GM19395 (cell line): ENCODE measurements at regions not wholly inside any gene's neighbourhood (a gene's known extent, or its start where the extent isn't known, plus 50 kb on each side); places are given as distances from the start of the nearest gene placed in this dataset.

Experiments used
- ATAC-seq: cut with Tn5 transposase; IDR thresholded peaks from one replicate; pipeline ENCODE4 v1.9.1; 2021; ENCODE audit warnings: mild to moderate bottlenecking, moderate library complexity; ENCODE audit not compliant: unreplicated experiment

- no peak for ATAC-seq
Measured at GRCh38 chr7:155138204-155138603, 68.1 kb downstream of the HTR5A start.

DNA sequence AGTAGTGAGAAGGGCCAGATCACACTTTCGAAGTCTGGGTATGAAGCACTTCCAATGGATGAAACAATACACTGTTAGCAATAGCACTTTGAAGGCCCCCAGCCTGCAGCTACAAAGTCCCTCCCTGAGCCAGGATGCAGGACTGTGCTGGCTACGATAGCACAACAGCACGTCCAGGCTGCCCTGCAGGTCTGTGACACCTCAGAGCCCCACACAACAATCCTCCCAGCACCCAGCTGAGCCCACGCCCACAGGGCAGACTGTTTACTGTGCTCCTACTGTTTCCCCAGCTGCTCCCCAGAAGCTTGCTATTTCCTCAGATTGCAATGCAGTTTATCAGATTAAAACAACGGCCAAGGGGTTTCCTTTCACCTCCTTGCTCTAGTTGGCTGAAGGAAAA, 71.4 kb downstream of the HTR5A start:
- no peak for ATAC-seq

- no peak for ATAC-seq
Measured at GRCh38 chr7:155143381-155143780, 73.3 kb downstream of the HTR5A start.

DNA sequence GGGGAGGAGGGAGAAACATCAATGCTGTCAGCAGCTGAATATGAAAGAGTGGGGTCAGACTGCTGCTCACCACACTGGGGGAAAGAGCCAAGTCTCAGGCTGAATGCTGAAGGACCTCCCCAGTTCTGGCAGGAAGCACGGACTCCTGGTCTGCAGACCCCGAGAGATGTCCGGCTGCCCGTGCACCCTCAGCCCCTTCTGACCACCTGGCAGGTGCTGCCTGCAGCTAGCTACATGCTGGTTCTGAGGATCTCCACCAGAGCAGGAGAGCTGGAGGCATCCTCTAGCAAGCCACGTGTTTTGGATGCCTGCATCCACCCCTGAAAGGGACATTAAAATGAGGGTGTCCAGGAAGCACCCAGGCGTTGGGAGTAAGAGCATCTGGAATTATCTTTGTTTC, 74.2 kb downstream of the HTR5A start:
- ATAC-seq, result no peak

DNA sequence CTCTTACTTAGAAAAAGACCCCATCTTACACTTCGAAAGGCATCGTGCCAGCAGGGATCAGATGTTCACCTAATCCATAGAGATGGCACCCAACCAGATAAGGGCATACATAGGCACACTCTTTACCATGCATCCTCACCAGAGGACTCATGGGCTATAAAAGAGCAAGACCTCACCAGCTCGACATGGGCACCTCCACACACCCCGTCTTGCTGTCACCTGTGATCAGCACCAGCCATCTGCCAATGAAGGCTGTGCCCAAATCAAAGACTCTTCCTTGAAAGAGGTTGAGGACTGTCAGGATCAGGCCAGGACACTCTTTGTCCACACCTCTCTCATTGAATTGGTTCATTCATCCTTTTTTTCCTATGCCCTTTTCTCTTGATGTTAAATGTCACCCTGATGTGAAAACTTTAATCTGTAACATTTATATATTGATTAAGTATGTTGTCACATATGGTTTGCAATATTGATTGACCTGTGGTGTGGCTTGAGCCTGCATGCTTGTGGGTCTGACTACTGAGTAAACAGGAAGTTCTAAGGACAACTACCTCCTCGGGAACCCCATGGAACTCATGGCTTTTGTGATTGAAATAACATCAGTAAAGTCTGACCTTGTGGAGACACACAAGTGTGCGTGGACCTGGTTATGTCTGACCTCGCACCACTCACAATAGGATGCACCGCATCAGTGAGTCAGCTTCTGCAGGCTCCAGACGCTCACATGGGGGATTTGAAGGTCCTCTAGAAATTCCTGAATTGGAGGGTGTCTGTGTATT, 75.5 kb downstream of the HTR5A start:
- ATAC-seq, result no peak

- ATAC-seq, result no peak
Measured at GRCh38 chr7:155147172-155147571, 77.0 kb downstream of the HTR5A start.

DNA sequence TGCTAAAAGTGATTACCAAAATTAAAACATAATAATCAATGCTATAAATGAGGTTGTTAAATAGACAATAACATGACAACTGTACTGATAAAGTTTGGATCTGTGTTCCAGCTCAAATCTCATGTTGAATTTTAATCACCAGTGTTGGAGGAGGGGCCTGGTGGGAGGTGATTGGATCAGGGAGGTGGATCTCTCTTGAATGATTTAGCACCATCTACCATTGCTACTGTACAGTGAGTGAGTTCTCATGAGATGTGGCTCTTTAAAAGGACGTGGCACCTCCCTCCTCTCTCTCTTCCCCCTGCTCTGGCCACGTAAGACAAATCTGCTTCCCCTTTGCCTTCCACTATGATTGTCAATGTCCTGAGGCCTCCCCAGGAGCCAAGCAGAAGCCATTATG, 77.5 kb downstream of the HTR5A start:
- no peak for ATAC-seq

DNA sequence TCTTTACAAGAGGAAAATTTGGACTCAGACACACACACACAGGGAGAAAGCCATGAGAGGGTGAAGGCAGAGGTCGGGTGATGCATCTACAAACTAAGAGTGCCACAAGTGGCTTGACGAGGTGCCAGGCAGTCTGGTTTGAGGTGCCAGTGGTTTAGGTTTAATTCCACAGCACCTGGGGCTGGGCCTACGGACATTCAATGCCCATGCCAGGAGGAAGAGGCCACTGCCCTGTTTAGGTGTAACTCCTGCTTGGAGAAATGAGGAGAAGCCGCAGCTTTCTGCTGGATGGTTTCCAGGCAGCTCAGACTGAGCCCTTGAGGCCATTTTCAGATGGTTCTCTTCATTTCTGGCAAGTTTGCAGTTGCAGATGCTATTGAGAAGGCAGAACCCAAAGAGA, 83.6 kb downstream of the HTR5A start:
- ATAC-seq, result no peak

DNA sequence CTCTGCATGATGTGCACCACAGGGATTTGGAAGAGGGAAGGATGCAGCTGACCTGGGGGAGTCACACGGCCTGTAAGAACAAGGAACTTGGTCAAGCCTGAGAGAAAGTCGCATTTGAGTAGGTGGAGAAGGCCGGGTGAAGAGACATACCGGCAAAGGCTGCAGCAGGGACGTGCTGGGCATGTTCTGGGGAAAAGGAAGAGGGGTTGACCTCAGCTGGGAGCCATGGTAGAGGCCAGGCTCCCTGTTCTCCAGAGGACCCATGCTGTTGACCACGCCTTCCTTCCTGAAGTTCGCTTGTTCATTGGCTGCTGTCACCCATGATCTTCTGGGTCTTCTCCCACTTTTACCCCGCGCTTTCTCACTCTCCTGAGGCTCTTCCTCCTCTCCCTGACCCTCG, 84.5 kb downstream of the HTR5A start:
- ATAC-seq, result no peak

DNA sequence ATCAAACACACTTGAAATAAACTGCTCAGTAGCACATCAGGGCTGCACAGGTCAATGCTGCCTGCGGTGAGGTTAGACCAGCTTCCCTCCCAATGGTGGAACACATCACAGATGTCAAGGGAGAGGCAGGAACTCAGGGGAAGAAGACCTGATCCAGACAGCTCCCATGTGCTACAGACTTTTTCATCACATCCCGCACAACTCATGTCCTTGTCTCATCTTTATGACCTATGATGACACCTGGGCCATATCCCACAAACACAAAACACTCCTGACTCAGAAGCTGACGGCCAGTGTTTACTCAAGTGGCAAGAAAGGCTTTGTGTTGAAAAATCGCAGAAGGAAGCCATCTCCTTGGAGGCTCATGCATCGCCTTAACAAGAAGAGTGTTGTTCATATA, 91.6 kb downstream of the HTR5A start:
- ATAC-seq, result no peak

DNA sequence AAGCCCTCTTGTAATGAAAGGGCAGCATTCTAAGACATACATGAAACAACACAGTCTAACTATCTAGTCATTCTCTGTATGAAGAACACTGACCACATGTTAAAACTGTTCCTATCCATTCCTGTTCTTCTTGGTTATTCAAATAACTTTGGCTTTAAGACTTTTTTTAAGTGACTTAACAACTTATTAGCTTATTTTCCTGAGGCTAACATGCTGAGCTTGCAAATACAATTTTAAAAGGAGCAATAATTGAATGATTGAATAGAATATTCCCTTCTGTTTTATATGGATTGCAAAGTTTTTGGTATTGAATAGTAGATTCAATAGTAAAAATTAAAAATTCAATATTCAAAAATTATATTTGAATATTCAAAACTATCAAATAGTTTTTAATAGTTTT, 92.3 kb downstream of the HTR5A start:
- no peak for ATAC-seq

DNA sequence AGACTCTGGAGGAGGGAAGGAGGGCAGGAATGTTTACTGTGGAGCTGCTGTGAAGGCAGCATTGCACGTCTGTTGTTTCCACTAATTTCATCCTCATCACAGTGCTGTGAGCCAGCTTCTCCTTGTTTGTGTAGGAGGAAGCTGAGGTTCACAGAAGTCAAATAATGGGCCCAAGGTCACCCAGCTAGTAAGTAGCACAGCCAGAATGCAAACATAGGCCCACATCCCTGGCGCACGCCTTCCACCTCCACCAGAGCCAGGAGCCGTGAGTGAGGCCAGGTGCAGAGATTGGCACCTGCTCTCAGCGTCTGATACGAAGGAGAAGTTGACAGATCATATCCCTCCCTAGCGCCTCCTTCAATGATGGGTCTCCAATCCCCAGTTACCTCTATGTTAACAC, 93.6 kb downstream of the HTR5A start:
- ATAC-seq, result no peak

- no peak for ATAC-seq
Measured at GRCh38 chr7:155164316-155164715, 94.2 kb downstream of the HTR5A start.

GRCh38 chr7:155166108-155166507, 96.0 kb downstream of the HTR5A start:
- no peak for ATAC-seq

- no peak for ATAC-seq
Measured at GRCh38 chr7:155166673-155167370, 96.7 kb downstream of the HTR5A start.

DNA sequence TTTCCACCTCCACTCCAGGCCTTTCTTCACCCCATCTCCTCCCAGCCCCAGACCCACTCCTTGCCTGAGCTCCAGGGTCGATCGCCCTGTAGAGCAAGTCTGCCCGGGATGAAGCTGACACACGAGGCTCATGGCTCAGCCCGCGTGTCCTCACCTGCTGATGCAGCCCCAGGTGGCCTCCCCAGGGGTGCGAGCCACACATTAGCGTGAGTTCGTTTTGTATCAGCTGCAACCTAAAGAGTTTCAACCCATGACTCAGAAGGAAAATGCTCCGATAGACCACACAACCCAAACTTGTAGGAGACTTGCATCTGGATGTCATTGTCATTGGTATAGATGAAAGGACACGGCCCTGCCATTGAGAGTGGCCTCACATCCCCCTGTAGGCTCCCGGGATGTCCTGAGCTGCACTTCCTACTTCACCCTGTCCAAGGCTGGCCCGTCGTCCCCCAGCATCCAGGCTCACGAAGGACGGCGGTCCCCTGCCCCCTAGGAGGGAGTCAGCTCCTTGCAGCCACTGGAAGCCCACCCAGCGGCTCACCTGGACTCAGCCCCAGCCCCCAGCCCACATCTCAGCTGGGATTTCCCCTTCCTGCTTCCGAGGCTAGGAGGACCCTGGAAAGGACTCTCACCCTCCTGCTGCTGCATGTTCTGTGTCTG, 97.7 kb downstream of the HTR5A start:
- no peak for ATAC-seq

- ATAC-seq, result no peak
Measured at GRCh38 chr7:155168597-155169480, 98.7 kb downstream of the HTR5A start.

- no peak for ATAC-seq
Measured at GRCh38 chr7:155169498-155170065, 99.5 kb downstream of the HTR5A start.

DNA sequence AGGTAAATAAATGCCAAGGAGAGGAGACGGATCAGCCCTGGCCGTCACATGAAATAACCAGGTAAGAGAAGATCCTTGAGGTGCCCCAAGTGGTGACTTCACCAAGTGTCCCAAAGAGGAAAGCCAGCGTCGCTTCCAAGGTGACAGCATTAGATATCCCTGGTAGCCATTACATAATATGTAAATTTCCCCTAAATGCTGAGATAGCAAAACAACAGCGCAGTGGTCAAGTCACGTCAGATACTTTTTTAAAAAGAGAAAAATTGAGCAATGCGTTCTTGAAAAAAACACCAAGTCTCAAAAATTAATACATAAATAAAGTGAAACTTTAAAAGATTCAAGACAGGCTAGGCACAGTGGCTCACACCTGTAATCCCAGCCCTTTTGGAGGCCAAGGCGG, 100.2 kb downstream of the HTR5A start:
- no peak for ATAC-seq

DNA sequence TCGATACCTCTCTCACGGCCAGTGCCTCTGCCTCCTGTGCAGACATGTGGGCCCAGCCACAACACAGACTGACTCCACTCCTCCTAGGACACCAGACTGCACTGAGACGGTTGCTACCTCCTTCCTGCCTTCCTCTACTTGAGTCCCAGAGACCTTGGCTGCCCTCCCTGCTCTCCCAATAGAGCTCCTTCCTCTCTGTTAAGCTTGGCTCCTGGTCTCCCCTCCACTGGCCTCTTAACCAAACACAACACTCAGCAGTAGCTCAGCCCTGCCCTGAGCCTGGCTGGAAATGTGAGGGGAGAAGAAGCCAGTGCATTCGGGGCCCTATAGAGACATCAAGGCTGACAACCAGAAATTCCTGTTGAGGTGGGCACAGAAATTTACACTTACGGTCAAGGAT, 102.0 kb downstream of the HTR5A start:
- no peak for ATAC-seq

DNA sequence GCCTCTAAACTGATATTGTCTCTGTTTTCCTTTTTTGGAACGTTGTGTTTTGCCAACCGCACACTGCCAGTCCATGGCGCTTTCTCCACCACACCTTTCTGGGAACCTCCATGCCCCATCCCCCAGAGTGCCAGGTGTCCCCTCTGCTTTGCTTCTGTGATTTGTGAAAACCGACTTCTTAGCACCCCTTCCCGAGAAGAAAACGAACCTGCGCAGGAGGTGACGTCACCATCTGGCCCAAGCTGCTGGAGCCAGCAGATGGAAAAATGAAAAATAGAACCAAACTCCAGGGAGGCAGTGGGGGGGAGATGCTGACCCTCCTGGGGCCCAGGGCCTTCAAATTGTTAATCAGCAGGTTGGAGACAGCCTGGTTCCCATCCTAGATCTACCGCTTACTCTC, 103.8 kb downstream of the HTR5A start:
- no peak for ATAC-seq
